ENCODE measurements at regions not wholly inside any gene's neighbourhood (a gene's known extent, or its start where the extent isn't known, plus 50 kb on each side); places are given as distances from the start of the nearest gene placed in this dataset.
A peak's percentile ranks its signal among the peaks of the same experiment; 100 is the strongest.

DNA sequence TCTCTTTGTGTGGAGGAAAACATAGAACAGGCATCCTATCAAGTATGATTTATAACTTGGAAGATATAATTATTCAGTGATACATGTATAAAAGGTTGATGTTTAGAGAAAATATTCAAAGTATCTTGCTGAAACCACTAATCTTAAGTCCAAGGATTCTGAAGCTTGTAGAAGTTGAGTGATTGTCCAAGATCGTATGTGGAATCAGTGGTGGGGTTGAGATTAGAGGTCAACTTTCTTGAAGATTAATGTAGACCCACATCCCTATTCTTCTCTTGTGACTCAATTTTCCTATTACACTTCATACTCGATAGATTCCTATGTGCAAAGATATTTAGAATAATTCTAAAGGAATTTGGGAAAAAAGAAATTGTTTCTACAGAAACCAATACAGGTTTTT, 1565.9 kb upstream of the ACVR2A start:
- H3K4me2 ChIP-seq (ENCODE audit: low read length): no peak overlapping the region
- no peak for ATAC-seq
- H3K36me3 ChIP-seq (ENCODE audit: low read depth, low read length): no peaks in the 10 kb centered on the region
- no peaks in the 10 kb centered on the region for H3K27me3 ChIP-seq (ENCODE audit: low read length)
- no peaks in the 10 kb centered on the region for H3K79me2 ChIP-seq (ENCODE audit: low read length)
- no peak overlapping the region for H3K4me3 ChIP-seq (ENCODE audit: low read length)
- H3K4me1 ChIP-seq (ENCODE audit: insufficient read depth, low read length): no peaks in the 10 kb centered on the region
- H3K9me3 ChIP-seq (ENCODE audit: low read length): no peaks in the 10 kb centered on the region
- intact Hi-C loops (cut with micrococcal nuclease): no loop called here
- no peaks in the 10 kb centered on the region for H3K9me2 ChIP-seq (replicated peaks; ENCODE audit: low read length)
- no peak overlapping the region for H2AFZ ChIP-seq (ENCODE audit: low read length)
- no peak for TF ChIP-seq EZH2 (IDR thresholded peaks at IDR 0.05; ENCODE audit: low read length, unreplicated experiment)
- TF ChIP-seq EZH2phosphoT487 (IDR thresholded peaks at IDR 0.05; ENCODE audit: borderline replicate concordance, low read length): no peak
- TF ChIP-seq, protein P1, sequence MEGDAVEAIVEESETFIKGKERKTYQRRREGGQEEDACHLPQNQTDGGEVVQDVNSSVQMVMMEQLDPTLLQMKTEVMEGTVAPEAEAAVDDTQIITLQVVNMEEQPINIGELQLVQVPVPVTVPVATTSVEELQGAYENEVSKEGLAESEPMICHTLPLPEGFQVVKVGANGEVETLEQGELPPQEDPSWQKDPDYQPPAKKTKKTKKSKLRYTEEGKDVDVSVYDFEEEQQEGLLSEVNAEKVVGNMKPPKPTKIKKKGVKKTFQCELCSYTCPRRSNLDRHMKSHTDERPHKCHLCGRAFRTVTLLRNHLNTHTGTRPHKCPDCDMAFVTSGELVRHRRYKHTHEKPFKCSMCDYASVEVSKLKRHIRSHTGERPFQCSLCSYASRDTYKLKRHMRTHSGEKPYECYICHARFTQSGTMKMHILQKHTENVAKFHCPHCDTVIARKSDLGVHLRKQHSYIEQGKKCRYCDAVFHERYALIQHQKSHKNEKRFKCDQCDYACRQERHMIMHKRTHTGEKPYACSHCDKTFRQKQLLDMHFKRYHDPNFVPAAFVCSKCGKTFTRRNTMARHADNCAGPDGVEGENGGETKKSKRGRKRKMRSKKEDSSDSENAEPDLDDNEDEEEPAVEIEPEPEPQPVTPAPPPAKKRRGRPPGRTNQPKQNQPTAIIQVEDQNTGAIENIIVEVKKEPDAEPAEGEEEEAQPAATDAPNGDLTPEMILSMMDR (conservative IDR thresholded peaks at IDR 0.05; ENCODE audit: low read depth, low read length): no peak
- H3K27ac ChIP-seq (ENCODE audit: low read length): no peak overlapping the region
- no peaks in the 10 kb centered on the region for H3F3A ChIP-seq (ENCODE audit: low read length, unreplicated experiment)
- POLR2A ChIA-PET (ENCODE audit: unreplicated experiment): no interaction called here
- no peaks in the 10 kb centered on the region for H4K20me1 ChIP-seq (ENCODE audit: low read length)
- DNase-seq: no peak
- H3K9ac ChIP-seq (ENCODE audit: low read length): no peak overlapping the region
- CTCF ChIA-PET: no interaction called here
- no TSS peak for BruUV-seq (replicated peaks)

DNA sequence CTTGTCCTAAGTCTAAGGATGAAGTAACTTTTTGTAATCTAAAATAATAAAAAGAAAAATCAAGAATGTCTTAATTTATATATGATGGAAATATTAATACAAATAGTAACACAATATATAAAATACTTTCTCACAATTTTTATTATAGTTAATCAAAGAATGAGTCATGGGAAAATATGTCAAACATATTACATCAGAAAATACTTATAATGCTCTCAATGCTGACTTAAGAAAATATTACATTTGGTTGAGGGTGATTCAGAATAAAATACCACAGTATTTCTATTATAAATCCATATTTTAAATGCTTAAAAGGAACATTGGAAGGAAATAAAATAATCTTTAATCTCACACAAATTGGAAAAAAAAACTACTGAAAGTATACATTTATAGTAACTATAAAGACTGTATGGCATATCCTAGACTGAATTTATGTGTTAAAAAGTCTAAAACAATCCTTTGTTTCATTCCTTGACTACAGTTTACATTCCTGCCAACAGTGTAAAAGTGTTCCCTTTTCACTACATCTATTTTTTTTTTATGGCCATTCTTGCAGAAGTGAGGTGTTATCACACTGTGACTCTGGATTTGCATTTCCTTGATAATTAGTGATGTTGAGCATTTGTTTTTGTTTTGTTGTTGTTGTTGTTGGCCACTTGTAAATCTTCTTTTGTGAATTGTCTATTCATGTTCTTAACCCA, 1573.5 kb upstream of the ACVR2A start:
- Histone ChIP-seq H2AFZ (ENCODE audit: low read length) (no peak overlapping the region), H3K27ac (ENCODE audit: low read length) (no peak overlapping the region), H3K9me3 (ENCODE audit: low read length) (no peaks in the 10 kb centered on the region), H3K79me2 (ENCODE audit: low read length) (no peaks in the 10 kb centered on the region), H3K36me3 (ENCODE audit: low read depth, low read length) (no peaks in the 10 kb centered on the region), H3K27me3 (ENCODE audit: low read length) (no peaks in the 10 kb centered on the region), H3K4me1 (ENCODE audit: insufficient read depth, low read length) (no peaks in the 10 kb centered on the region), H3K9ac (ENCODE audit: low read length) (no peak overlapping the region), H3K4me3 (ENCODE audit: low read length) (no peak overlapping the region), H3K4me2 (ENCODE audit: low read length) (no peak overlapping the region), H3K9me2 (replicated peaks; ENCODE audit: low read length) (no peaks in the 10 kb centered on the region), H4K20me1 (ENCODE audit: low read length) (no peaks in the 10 kb centered on the region), H3F3A (ENCODE audit: low read length, unreplicated experiment) (no peaks in the 10 kb centered on the region)
- POLR2A ChIA-PET (ENCODE audit: unreplicated experiment): interaction anchor here (0.6 kb wide), 1 partner anchor 183 kb away, joined by 5 read pairs; no protein-coding TSS in a partner anchor
- BruUV-seq (replicated peaks): no TSS peak
- ATAC-seq (peak; percentile 18; the same call in 1 of the 2 replicates), DNase-seq (no peak)
- intact Hi-C loops (cut with micrococcal nuclease): no loop called here
- CTCF ChIA-PET: no interaction called here
- TF ChIP-seq, protein P1 (conservative IDR thresholded peaks at IDR 0.05; ENCODE audit: low read depth, low read length): no peak
- TF ChIP-seq EZH2phosphoT487 (IDR thresholded peaks at IDR 0.05; ENCODE audit: borderline replicate concordance, low read length) (no peak), EZH2 (IDR thresholded peaks at IDR 0.05; ENCODE audit: low read length, unreplicated experiment) (no peak)

DNA sequence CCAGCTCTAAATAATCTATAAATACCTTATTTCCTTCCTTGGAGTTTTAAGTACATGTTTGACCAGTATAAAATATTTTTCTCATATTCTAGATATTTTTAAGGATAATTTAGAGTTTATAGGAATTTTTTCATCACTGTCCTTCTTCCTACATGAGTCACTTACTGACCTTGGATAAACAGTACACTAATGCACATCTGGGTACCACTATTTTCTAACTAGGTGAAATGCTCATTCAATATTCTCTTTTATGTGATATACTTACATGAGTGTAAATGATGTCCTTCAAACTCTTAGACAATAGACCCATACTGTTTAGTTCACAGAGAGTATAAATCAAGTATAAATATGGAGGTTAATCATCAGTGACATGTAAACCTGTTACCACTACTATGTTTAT, 1574.2 kb upstream of the ACVR2A start:
- Histone ChIP-seq H3K4me1 (ENCODE audit: insufficient read depth, low read length) (no peaks in the 10 kb centered on the region), H3K9ac (ENCODE audit: low read length) (no peak overlapping the region), H3K9me3 (ENCODE audit: low read length) (no peaks in the 10 kb centered on the region), H3K79me2 (ENCODE audit: low read length) (no peaks in the 10 kb centered on the region), H2AFZ (ENCODE audit: low read length) (no peak overlapping the region), H3F3A (ENCODE audit: low read length, unreplicated experiment) (no peaks in the 10 kb centered on the region), H3K27ac (ENCODE audit: low read length) (no peak overlapping the region), H3K27me3 (ENCODE audit: low read length) (no peaks in the 10 kb centered on the region), H3K9me2 (replicated peaks; ENCODE audit: low read length) (no peaks in the 10 kb centered on the region), H4K20me1 (ENCODE audit: low read length) (no peaks in the 10 kb centered on the region), H3K4me3 (ENCODE audit: low read length) (no peak overlapping the region), H3K36me3 (ENCODE audit: low read depth, low read length) (no peaks in the 10 kb centered on the region), H3K4me2 (ENCODE audit: low read length) (no peak overlapping the region)
- intact Hi-C loops (cut with micrococcal nuclease): no loop called here
- no TSS peak for BruUV-seq (replicated peaks)
- peak; percentile 63 for ATAC-seq
- ChIA-PET POLR2A (ENCODE audit: unreplicated experiment) (no interaction called here), CTCF (no interaction called here)
- no peak for TF ChIP-seq EZH2phosphoT487 (IDR thresholded peaks at IDR 0.05; ENCODE audit: borderline replicate concordance, low read length)
- TF ChIP-seq EZH2 (IDR thresholded peaks at IDR 0.05; ENCODE audit: low read length, unreplicated experiment): no peak
- TF ChIP-seq, protein P1 (conservative IDR thresholded peaks at IDR 0.05; ENCODE audit: low read depth, low read length): no peak
- no peak for DNase-seq

Measured in PC-3 (cell line).